Activated T-cell treated with anti-CD3 and anti-CD28 coated beads, Interleukin-2, amount 50 U/mL, for 72 hours (primary cell): ENCODE measurements at regions not wholly inside any gene's neighbourhood (a gene's known extent, or its start where the extent isn't known, plus 50 kb on each side); places are given as distances from the start of the nearest gene placed in this dataset.
A peak's percentile ranks its signal among the peaks of the same experiment; 100 is the strongest.
"Not testable (repeated sequence)": the region's sequence is repeated elsewhere in the genome, so short reads cannot be mapped to it uniquely, and the experiment has no call there.

ENCODE experiments used
- ATAC-seq, 2 donors: fragments of 150-1000 bp; cut with Tn5 transposase; replicated peaks in 1 of 2; 2 replicates each; pipeline ENCODE4 v1.10.0; 2021; ENCODE audit warnings: moderate library complexity in 2 of 2, mild to moderate bottlenecking in 1 of 2
- DNase-seq, 2 donors: peaks; one replicate each; pipeline ENCODE4 v3.0.0; 2021 to 2022; ENCODE audit warnings: mixed read lengths in 1 of 2
- H3K27ac Mint-ChIP-seq: one replicate; pipeline ENCODE4 v1.8.0; 2022; ENCODE audit warnings: mild to moderate bottlenecking, moderate library complexity, mixed read lengths
- H3K27me3 Mint-ChIP-seq: one replicate; pipeline ENCODE4 v1.8.0; 2022; ENCODE audit warnings: low read depth, mixed read lengths
- H3K36me3 Mint-ChIP-seq, 2 donors: one replicate each; pipeline ENCODE4 v1.8.0; 2022; ENCODE audit warnings: mixed read lengths in 2 of 2, mild to moderate bottlenecking in 1 of 2; ENCODE audit not compliant: insufficient read depth in 2 of 2
- H3K4me1 Mint-ChIP-seq: one replicate; pipeline ENCODE4 v1.8.0; 2022; ENCODE audit warnings: low read depth, mixed read lengths
- H3K4me3 Mint-ChIP-seq, 2 donors: one replicate each; pipeline ENCODE4 v1.8.0; 2022; ENCODE audit warnings: mild to moderate bottlenecking in 2 of 2, mixed read lengths in 2 of 2, moderate library complexity in 2 of 2
- H3K9me3 Mint-ChIP-seq, 2 donors: one replicate each; pipeline ENCODE4 v1.8.0; 2022; ENCODE audit warnings: mixed read lengths in 2 of 2

DNA sequence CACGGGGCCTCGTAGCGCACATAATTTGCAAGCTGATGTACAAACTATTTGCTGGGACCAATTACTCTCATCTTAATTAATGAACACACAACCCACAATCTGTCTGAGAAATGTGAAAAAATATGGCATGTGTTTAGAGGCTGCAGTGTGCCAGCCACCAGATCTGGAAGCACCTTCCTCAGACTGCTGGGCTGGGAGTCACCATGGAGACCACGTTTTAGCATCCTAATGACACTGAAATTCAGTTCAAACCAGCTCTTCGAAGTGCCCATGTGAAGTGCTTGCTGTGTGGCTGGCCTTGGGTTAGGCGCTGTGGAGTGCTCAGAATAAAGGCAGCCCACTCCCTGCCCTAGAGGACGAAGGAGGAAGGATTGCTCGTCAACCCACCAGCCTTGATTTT is 482.4 kb downstream of the OMA1 start:
- H3K4me3 Mint-ChIP-seq, result no peak overlapping the region
- DNase-seq (no peak), ATAC-seq (no peak)
- H3K9me3 Mint-ChIP-seq, result no peaks in the 10 kb centered on the region
- no peak overlapping the region for H3K27ac Mint-ChIP-seq
- no peaks in the 10 kb centered on the region for H3K27me3 Mint-ChIP-seq
- no peaks in the 10 kb centered on the region for H3K4me1 Mint-ChIP-seq
- H3K36me3 Mint-ChIP-seq, result no peaks in the 10 kb centered on the region

DNA sequence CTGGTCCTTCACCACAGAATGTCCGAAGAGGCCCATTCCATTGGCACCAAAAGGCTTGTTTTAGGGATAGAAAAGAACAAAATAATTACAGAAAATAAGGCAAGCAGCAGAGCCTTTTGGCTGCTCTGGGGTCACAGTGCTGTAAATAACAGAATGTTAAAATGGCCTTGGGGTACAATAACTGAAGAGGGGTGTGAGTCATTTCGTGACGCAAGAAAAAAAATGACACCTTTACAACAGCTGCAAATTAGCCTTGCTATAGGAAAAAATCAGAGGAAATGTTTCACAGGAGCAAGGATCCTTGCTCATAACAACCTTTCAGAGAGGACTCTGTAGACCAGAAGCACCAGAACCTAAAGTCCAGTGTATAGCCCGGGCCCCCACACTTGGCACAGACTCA is 483.4 kb downstream of the OMA1 start:
- ATAC-seq (no peak), DNase-seq (no peak)
- Mint-ChIP-seq H3K9me3 (no peaks in the 10 kb centered on the region), H3K4me1 (no peaks in the 10 kb centered on the region), H3K4me3 (no peak overlapping the region), H3K27me3 (no peaks in the 10 kb centered on the region), H3K27ac (no peak overlapping the region), H3K36me3 (no peaks in the 10 kb centered on the region)

DNA sequence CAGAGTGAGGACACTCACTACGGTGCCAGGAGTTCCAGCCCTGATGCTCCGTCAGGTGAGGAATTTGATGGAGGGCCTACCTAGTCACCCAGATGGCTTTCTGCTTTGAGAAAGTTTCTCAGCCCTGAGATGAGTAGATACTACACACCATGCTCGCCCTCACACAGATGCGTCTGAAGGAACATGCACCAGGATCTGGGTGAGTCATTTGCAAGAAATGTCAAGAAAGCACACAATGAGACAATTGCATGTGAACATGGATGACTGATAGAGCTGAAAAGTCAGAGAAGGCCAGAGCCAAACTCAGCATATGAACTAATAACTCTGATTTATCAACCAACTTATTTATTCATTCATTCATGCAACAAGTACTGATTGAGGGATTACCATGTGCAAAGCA is 483.9 kb downstream of the OMA1 start:
- Mint-ChIP-seq H3K27ac (no peak overlapping the region), H3K36me3 (no peaks in the 10 kb centered on the region), H3K4me3 (no peak overlapping the region), H3K4me1 (no peaks in the 10 kb centered on the region), H3K27me3 (no peaks in the 10 kb centered on the region), H3K9me3 (no peaks in the 10 kb centered on the region)
- ATAC-seq, result no peak
- no peak for DNase-seq

DNA sequence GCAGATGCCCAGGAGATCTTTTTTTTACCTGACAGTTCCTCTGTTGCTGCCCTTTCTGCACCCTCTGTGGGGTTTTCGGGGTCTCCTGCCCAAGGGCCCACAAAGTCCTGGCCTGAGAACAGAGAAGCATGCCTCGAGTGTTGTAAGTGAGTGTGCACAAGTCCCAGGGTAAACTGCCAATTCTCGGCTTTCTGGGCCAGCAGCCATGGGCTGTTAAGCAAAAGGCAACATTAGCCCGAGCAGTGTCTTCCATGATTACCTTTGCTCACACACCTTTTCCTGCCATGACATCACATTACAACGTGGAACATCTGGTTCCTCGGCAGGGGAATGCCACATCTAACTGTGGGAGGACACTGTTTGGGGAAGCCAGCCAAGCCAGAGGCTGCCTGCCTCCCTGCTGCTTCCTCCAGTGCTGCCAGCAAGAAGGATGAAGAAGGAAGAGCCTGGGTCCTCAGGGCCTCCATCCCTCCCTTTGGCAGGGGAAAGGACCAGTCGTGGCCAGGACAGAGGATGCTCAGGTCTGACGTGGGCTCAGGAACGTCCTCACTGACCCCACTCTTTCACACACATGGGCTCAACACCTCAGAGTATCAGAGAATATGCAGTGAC is 485.9 kb downstream of the OMA1 start:
- Mint-ChIP-seq H3K27me3 (no peaks in the 10 kb centered on the region), H3K9me3 (no peaks in the 10 kb centered on the region), H3K27ac (no peak overlapping the region), H3K4me3 (no peak overlapping the region), H3K36me3 (no peaks in the 10 kb centered on the region), H3K4me1 (no peaks in the 10 kb centered on the region)
- DNase-seq, result no peak
- no peak for ATAC-seq

DNA sequence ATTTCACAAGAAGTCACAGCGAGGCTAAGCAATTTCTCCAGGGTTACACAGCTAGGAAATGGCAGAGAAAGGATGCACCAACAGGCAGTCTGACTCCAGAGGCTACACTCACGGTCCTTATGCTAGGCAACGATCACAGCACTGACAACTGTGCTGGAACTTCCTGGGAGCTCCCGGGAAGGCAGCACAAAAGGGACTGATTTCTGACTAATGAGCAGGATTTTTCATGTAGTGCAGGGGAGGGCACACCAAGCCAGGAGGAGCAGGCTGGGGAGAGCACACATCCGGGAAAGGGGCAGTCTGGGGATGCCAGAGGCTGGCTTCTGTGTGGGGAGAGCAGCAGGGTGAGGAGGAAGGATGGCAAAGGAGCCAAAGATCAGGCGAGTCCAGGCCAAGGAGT is 486.7 kb downstream of the OMA1 start:
- no peaks in the 10 kb centered on the region for H3K9me3 Mint-ChIP-seq
- no peak overlapping the region for H3K4me3 Mint-ChIP-seq
- no peaks in the 10 kb centered on the region for H3K4me1 Mint-ChIP-seq
- no peaks in the 10 kb centered on the region for H3K27me3 Mint-ChIP-seq
- no peaks in the 10 kb centered on the region for H3K36me3 Mint-ChIP-seq
- no peak overlapping the region for H3K27ac Mint-ChIP-seq
- no peak for DNase-seq
- ATAC-seq, result no peak

DNA sequence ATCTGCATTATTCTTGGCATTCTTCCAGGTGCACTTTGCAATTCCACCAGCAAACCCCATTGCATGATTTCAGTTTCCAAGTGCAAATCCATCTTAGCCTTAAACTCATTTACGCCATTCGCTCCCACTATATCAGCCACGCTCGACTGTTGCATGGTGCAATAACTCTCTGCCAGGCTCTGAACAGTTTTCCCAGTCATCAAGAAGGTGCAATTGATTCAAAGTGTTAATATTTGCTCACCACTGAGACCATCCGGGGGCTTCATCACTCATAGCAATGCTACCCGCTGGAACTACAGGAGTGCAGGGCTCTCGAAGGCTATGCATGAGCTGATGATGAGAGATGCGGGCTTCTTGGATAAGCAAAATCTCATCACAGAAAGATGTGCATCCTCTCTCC is 488.2 kb downstream of the OMA1 start:
- Mint-ChIP-seq H3K9me3 (peaks cover 1% of the 10 kb centered on the region in 2 donors), H3K4me1 (no peaks in the 10 kb centered on the region), H3K4me3 (no peak overlapping the region), H3K36me3 (no peaks in the 10 kb centered on the region), H3K27ac (no peak overlapping the region), H3K27me3 (no peaks in the 10 kb centered on the region)
- no peak for DNase-seq
- no peak for ATAC-seq

DNA sequence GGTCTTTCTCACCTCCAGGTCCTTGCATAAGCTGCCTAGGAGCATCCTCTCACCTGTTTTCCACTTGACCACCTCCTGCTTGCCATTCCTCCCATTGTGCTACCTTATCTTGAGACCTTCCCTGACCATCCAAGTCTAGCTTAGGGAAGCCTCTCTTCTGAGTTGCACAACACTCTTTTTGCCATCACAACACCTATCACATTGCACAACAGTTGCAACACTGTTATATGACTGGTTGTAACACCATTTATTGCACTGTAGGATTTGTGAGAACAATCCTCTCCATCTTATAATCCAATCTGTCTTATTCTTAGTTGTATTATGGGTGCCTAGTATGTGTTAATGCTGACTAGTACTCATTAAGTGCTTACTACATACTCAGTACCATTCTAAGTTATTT is 488.7 kb downstream of the OMA1 start:
- H3K9me3 Mint-ChIP-seq, result peaks cover 1% of the 10 kb centered on the region in 2 donors

DNA sequence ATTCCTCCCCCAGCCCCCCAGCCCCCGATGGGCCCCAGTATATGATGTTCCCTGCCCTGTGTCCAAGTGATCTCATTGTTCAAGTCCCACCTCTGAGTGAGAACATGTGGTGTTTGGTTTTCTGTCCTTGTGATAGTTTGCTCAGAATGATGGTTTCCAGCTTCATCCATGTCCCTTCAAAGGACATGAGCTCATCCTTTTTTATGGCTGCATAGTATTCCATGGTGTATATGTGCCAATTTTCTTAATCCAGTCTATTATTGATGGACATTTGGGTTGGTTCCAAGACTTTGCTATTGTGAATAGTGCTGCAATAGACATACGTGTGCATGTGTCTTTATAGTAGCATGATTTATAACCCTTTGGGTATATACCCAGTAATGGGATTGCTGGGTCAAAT is 495.3 kb downstream of the OMA1 start:
- not testable (repeated sequence) for H3K27ac Mint-ChIP-seq, H3K4me1 Mint-ChIP-seq, H3K4me3 Mint-ChIP-seq, H3K36me3 Mint-ChIP-seq, DNase-seq, H3K9me3 Mint-ChIP-seq, ATAC-seq, H3K27me3 Mint-ChIP-seq

More for the DNA sequence above, 488.7 kb downstream of the OMA1 start:
- no peak for DNase-seq
- Mint-ChIP-seq H3K4me1 (no peaks in the 10 kb centered on the region), H3K27me3 (no peaks in the 10 kb centered on the region), H3K36me3 (no peaks in the 10 kb centered on the region), H3K4me3 (no peak overlapping the region), H3K27ac (no peak overlapping the region)
- no peak for ATAC-seq

DNA sequence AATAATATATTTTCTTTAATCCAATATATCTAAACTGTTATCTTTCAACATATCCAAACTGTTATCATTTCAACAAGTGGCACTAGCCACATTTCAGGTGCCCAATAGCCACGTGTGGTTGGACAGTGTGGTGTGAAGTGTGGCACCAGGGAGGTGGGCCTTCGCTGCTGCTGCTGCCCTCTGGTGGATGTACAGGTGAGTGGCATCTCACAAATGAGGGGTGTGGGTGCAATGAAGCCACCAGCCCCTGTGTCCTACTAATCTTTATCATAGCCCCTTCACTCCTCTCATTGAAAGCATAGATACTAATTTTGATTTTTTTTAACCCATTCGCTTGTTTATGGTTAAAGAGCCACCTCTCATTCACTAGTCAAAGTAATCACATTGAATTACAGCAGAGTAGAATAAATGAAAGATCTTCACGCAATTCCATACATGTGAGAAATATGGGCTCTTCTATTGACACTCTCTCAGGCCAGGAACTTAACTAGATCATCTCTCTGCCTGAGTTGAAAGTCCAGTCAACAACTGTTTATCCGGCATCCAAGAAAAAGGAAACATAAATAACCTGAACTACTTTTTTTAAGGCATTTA is 499.2 kb downstream of the OMA1 start:
- no peaks in the 10 kb centered on the region for H3K4me1 Mint-ChIP-seq
- no peak overlapping the region for H3K4me3 Mint-ChIP-seq
- no peaks in the 10 kb centered on the region for H3K27me3 Mint-ChIP-seq
- H3K27ac Mint-ChIP-seq, result no peak overlapping the region
- ATAC-seq (no peak), DNase-seq (peak; percentile 21 to 37)
- H3K9me3 Mint-ChIP-seq, result peaks cover 0 to 3% of the 10 kb centered on the region in 2 donors
- H3K36me3 Mint-ChIP-seq, result no peaks in the 10 kb centered on the region

DNA sequence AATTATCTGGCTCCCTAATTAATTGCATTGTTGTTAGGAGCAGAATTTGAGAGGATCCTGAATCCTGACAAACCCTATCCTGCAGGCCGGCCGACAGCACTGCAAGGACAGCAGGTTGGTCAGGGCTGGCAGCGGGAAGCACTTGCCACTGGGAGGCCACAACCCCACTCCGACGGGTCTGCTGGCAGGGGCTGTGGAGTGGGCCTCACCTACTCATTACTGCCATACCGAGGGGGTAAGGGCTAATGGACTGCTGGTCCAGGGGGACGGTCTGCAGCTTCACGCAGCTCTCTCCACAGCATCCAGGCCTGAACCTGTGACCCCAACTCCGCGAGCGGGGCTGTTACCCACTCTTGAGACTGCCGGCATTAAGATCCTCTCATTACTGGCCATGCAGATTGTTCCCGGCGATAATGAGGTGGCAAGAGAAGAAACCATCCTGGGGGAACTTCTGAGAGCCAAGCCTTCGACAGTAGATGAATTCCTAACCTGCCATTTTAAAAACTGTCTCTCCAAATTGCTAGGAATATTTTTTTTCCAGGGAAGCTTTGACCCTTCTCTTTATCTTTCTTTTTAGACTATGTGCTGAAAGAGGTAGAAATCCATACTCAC is 501.3 kb downstream of the OMA1 start:
- no peaks in the 10 kb centered on the region for H3K27me3 Mint-ChIP-seq
- H3K36me3 Mint-ChIP-seq, result no peaks in the 10 kb centered on the region
- no peak for DNase-seq
- H3K4me3 Mint-ChIP-seq, result no peak overlapping the region
- no peaks in the 10 kb centered on the region for H3K9me3 Mint-ChIP-seq
- no peak for ATAC-seq
- no peaks in the 10 kb centered on the region for H3K4me1 Mint-ChIP-seq
- no peak overlapping the region for H3K27ac Mint-ChIP-seq

DNA sequence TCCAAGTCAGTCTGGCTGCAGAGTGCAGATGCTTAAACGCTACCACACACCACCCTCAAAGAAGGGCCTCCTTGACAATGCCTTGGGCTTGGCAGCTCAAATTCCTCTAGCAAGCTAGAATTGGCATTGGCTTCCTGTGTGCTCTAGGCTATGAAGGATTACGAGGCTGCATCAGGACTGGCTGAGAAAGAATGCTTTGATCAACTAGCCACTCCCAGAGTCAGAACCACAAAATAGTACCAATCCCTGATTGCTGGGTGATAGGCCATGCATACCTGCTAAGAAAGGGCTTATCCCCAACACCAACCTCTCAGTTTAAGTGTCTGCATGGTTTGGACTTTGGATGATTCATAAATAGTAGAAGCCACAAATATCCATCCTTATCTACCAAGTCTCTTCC is 504.9 kb downstream of the OMA1 start:
- Mint-ChIP-seq H3K4me3 (no peak overlapping the region), H3K27me3 (no peaks in the 10 kb centered on the region), H3K27ac (no peak overlapping the region), H3K36me3 (no peaks in the 10 kb centered on the region), H3K9me3 (no peaks in the 10 kb centered on the region), H3K4me1 (no peaks in the 10 kb centered on the region)
- no peak for DNase-seq
- no peak for ATAC-seq

DNA sequence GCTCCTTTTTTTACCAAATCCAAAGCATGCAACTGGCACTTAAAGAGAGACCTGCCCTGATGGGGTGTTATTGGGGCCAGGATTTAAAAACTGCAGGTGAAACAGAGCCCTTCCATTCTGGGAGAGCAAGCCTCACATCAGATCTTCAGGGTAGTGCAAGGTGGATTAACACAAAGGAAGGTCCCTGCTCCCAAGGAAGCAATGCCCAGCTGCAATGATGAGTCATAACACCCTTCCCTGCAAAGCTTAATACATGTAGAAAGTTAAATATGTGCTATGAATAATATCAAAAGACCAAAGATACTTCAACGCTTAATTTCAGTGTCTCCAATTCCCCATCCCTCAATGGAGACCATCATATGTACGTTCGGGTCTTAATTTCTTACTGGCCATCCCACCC is 508.0 kb downstream of the OMA1 start:
- ATAC-seq (no peak), DNase-seq (no peak)
- H3K27ac Mint-ChIP-seq, result no peak overlapping the region
- no peak overlapping the region for H3K4me3 Mint-ChIP-seq
- no peaks in the 10 kb centered on the region for H3K36me3 Mint-ChIP-seq
- H3K27me3 Mint-ChIP-seq, result no peaks in the 10 kb centered on the region
- no peaks in the 10 kb centered on the region for H3K9me3 Mint-ChIP-seq
- no peaks in the 10 kb centered on the region for H3K4me1 Mint-ChIP-seq

DNA sequence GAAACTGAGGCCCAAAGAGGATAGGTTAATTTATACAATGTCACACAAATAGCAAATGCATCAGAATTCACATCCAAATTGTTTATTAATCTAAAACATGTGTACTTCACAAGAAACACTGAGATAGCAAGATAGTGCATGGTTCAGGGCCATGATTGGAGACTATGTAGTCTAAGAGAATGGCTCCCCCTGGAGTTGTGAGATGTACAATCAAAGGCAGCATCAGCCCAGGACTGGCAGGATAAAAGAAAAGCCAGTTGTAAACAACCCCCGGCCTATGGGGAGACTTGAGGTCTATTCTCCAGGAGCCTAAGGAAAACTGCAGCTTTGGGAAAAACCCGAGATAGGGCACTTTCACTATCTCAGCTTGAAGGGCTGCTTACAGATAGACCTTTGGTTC is 511.0 kb downstream of the OMA1 start:
- H3K27me3 Mint-ChIP-seq, result peaks cover 19% of the 10 kb centered on the region
- DNase-seq (no peak), ATAC-seq (no peak)
- H3K4me1 Mint-ChIP-seq, result no peaks in the 10 kb centered on the region
- H3K27ac Mint-ChIP-seq, result no peak overlapping the region
- no peaks in the 10 kb centered on the region for H3K9me3 Mint-ChIP-seq
- H3K36me3 Mint-ChIP-seq, result no peaks in the 10 kb centered on the region
- no peak overlapping the region for H3K4me3 Mint-ChIP-seq

DNA sequence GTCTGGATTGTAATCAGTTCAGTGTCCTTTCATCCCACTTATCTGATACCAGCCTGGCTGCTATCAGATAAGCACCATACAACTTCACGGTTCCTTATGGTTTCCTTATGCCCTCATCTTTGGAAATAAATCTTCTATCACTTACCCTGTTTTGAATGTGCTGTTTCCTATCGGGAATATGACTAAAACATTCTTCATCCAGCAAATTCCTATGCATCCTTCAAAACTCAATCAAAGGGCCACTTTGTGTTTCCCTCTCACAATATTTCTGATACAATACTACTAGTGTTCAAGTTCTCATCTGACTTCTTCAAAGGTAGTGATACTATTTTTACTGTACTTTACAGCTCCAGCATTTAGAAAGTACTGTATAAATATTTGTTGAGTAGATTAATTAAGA is 513.2 kb downstream of the OMA1 start:
- H3K27ac Mint-ChIP-seq, result no peak overlapping the region
- no peak overlapping the region for H3K4me3 Mint-ChIP-seq
- H3K9me3 Mint-ChIP-seq, result no peaks in the 10 kb centered on the region
- H3K4me1 Mint-ChIP-seq, result no peaks in the 10 kb centered on the region
- DNase-seq, result no peak
- peaks cover 19% of the 10 kb centered on the region for H3K27me3 Mint-ChIP-seq
- H3K36me3 Mint-ChIP-seq, result no peaks in the 10 kb centered on the region
- no peak for ATAC-seq
